ENCODE measurements at regions not wholly inside any gene's neighbourhood (a gene's known extent, or its start where the extent isn't known, plus 50 kb on each side); places are given as distances from the start of the nearest gene placed in this dataset.

DNA sequence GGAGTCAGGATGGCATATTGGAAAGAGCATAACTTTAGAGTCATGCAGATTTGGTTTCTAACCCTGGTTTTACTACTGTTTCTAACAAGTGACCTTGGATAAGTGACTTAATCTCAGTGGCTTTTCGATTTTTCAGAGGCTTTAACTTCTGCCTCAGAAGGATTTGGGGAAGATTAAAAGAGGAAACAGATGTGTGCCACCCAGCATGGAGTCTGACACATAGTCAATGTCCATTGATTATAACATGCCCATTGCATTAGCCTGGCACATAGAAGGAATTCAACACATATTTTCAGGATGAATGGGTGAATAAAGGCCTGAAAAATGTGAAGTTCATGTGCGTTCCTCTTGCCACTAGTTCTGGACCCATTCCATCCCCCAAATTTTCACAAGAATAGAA lies 438.2 kb downstream of the EPHA4 start:
- TF ChIP-seq, protein P1, sequence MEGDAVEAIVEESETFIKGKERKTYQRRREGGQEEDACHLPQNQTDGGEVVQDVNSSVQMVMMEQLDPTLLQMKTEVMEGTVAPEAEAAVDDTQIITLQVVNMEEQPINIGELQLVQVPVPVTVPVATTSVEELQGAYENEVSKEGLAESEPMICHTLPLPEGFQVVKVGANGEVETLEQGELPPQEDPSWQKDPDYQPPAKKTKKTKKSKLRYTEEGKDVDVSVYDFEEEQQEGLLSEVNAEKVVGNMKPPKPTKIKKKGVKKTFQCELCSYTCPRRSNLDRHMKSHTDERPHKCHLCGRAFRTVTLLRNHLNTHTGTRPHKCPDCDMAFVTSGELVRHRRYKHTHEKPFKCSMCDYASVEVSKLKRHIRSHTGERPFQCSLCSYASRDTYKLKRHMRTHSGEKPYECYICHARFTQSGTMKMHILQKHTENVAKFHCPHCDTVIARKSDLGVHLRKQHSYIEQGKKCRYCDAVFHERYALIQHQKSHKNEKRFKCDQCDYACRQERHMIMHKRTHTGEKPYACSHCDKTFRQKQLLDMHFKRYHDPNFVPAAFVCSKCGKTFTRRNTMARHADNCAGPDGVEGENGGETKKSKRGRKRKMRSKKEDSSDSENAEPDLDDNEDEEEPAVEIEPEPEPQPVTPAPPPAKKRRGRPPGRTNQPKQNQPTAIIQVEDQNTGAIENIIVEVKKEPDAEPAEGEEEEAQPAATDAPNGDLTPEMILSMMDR (IDR thresholded peaks at IDR 0.05), result no peak

DNA sequence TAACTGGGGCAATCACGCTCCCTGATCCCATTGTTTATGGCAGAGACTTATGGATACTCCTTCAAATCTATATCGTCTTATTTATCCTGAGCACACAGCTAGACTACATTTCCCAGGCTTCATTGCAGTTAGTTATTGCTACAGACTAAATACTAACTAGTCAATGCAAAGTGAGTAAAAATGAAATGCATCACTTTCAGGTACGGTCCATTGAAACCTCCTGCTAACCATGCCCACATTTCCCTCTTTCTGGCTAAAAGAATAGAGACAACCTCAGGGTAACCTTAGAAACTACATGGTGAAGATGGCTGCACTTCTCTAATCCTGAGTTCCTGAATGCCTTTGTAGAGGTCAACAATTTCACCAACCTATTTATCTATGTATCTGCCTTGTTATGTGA lies 437.4 kb downstream of the EPHA4 start:
- TF ChIP-seq, protein P1 (IDR thresholded peaks at IDR 0.05), result no peak

DNA sequence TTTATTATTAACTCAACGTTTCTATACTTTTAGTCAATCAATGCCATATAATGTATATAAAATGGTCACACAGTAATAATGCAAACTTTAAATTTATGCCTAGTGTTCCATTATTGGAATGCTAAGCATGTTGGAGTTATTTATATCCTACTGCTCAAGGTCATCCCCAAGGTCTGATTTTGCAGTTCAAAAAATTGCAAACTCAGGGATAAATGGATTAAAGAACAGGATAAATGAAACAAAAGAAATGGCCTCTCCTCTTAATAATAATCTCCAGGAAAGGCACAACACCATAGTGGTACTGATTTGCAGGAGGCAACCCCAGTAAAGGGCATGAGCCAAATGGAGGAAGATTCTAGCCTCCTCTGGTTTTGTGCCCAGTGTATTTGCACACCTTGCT lies 436.4 kb downstream of the EPHA4 start:
- TF ChIP-seq, protein P1 (IDR thresholded peaks at IDR 0.05), result no peak

DNA sequence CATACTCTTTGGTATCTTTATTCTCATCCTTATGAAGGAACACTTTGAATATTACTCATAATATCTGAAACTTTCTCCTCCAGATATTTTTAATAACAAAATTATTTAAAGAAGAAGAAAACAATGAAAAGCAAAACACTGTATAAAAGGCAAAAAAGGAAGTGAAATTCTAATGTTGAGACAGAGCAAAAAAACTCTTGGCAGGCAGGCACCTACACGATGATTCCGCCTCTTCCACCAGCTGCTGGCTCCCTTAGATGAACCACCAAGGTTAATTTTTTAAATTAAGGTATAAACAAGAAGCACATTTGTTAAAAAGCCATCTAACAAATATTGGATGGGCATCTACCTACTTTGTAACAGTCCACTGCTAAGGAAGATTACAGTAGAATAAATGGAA lies 434.7 kb downstream of the EPHA4 start:
- TF ChIP-seq, protein P1 (IDR thresholded peaks at IDR 0.05), result no peak

DNA sequence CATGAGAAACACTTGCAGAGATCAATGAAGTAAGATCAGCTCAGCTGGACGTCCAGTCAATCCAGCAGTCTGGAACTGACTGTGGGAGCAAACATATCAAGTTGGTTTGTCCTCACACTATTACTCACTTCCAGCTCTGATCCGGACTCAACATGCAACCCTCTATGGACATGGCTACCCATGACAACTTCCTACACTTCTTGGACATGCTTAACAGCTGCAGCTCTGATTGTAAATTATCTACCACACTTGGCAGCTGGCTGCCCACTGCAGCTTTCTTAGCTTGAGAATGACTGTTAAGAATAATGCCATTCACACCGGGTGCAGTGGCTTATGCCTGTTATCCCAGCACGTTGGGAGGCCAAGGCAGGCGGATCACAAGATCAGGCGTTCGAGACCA lies 429.8 kb downstream of the EPHA4 start:
- TF ChIP-seq, protein P1 (IDR thresholded peaks at IDR 0.05), result no peak

DNA sequence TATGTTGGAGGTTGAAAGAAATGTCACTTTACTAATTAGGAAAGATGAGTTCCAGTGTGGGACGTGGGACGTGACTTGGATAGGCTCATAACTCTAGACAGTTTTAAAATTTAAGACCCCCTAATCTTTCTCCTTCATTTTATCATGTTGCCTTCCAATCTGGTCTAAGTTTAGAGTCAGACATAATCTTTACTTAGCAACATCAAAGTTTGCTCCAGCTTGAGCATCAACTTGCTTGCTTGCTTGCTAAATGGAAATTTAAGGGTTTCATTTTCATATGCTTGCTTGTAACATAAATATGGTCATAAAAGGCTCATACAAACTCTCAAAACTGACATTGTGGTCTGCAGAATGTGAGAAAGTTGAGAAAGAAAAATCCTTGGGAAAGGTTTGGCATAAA lies 428.9 kb downstream of the EPHA4 start:
- TF ChIP-seq, protein P1 (IDR thresholded peaks at IDR 0.05), result no peak

DNA sequence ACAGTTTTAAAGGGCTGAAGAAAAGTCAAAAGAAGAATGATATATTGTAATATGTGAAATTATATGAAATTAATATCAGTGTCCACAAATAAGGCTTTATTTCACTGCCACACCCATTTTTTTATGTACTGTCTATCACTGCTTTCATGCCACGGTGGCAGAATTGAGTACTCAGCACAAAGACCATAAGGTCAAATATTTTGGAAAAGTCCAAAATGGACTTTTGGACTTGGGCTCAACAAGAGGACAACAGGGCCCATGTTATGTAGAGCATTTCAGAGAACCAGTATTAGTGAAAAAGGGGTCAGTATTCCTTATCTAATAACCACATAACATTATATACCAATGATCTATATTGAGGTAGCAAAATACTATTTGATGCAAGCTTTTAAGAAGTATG lies 427.2 kb downstream of the EPHA4 start:
- TF ChIP-seq, protein P1 (IDR thresholded peaks at IDR 0.05), result no peak

DNA sequence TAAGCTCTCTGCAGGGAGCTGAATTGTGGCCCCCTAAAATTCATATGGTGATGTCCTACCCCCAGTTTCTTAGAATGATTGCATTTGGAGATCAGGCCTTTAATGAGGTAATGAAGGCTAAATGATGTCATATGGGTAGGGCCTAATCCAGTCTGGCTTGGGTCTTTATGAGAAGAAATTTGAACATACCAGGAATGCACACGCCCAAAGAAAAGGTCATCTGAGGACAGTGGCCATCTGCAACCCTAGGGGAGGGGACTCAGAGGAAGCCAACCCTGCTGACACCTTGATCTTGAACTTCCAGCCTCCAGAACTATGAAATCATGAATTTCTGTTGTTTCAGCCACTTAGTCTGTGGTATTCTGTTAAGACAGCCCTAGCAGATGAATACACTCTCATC lies 426.7 kb downstream of the EPHA4 start:
- TF ChIP-seq, protein P1 (IDR thresholded peaks at IDR 0.05), result no peak

All from LNCAP (cell line).